B cell (primary cell): ENCODE measurements at regions not wholly inside any gene's neighbourhood (a gene's known extent, or its start where the extent isn't known, plus 50 kb on each side); places are given as distances from the start of the nearest gene placed in this dataset.

Source experiments
- ATAC-seq: fragments of 200-7000 bp; cut with Tn5 transposase; one replicate; pipeline ENCODE4 v1.10.0; 2021; ENCODE audit warnings: low read depth, mild to moderate bottlenecking, moderate number of reproducible peaks, moderate library complexity
- CTCF ChIA-PET: fragments of 350-600 bp; sonication (Branson Sonifier 250); formaldehyde crosslinking; loops from one replicate; lab custom pipeline; 2021; ENCODE audit warnings: antibody characterized with exemption, inconsistent platforms; lab: Charles Lee
- POLR2A ChIA-PET: fragments of 350-600 bp; sonication (Branson Sonifier 250); formaldehyde crosslinking; loops from one replicate; lab custom pipeline; 2021; ENCODE audit warnings: antibody characterized with exemption; lab: Charles Lee
- DNase-seq: peaks from one replicate; pipeline ENCODE4 v3.0.0; 2013
- H2AFZ ChIP-seq: 2 replicates; pipeline ENCODE4 v1.6.1; 2012; ENCODE audit warnings: mild to moderate bottlenecking, low read depth, low read length; ENCODE audit not compliant: insufficient read depth, poor library complexity, severe bottlenecking
- H3K27ac ChIP-seq, 2 donors: 1 replicate in 1 of 2; 2 replicates in 1 of 2; pipeline ENCODE4 v1.5.1; 2012 to 2013; ENCODE audit warnings: low read length in 2 of 2, mild to moderate bottlenecking in 2 of 2, moderate library complexity in 1 of 2
- H3K27me3 ChIP-seq, 4 experiments: fragments of 200-600 bp in 1 of 4; sonication (generic) in 1 of 4; replicated peaks in 1 of 4; 1 replicate in 2 of 4; 2 replicates in 2 of 4; pipeline versions ENCODE4 v1.6.1 to v1.7.0; 2013 to 2016; ENCODE audit warnings: low read length in 3 of 4, mild to moderate bottlenecking in 2 of 4, mixed read lengths in 1 of 4, moderate library complexity in 1 of 4; ENCODE audit not compliant: insufficient read depth in 4 of 4, control insufficient read depth in 3 of 4; ENCODE audit errors: control extremely low read depth in 1 of 4
- H3K36me3 ChIP-seq, 2 experiments: replicated peaks in 1 of 2; 1 replicate in 1 of 2; 2 replicates in 1 of 2; pipeline versions ENCODE4 v1.6.1 to v1.7.1; 2013; ENCODE audit warnings: low read length in 1 of 2; ENCODE audit not compliant: insufficient read depth in 2 of 2, control insufficient read depth in 1 of 2; ENCODE audit errors: control extremely low read depth in 1 of 2, extremely low read depth in 1 of 2
- H3K4me1 ChIP-seq, 2 donors: fragments of 200-600 bp in 1 of 2; sonication (generic) in 1 of 2; 1 replicate in 1 of 2; 2 replicates in 1 of 2; pipeline versions ENCODE4 v1.5.1 to v1.6.1; 2013 to 2017; ENCODE audit warnings: low read length in 2 of 2; ENCODE audit not compliant: control insufficient read depth in 2 of 2, insufficient read depth in 2 of 2
- H3K4me2 ChIP-seq: replicated peaks from 2 replicates; pipeline ENCODE3; 2012; ENCODE audit warnings: mild to moderate bottlenecking, low read depth, low read length; ENCODE audit not compliant: poor library complexity, severe bottlenecking
- H3K4me3 ChIP-seq, 5 experiments: fragments of 200-600 bp in 1 of 5; sonication (generic) in 1 of 5; 1 replicate in 3 of 5; 2 replicates in 2 of 5; pipeline versions ENCODE4 v1.5.1 to v1.7.0; 2011 to 2016; ENCODE audit warnings: low read length in 4 of 5, mild to moderate bottlenecking in 4 of 5, low read depth in 2 of 5, control low read depth in 1 of 5, moderate library complexity in 1 of 5; ENCODE audit not compliant: insufficient read depth in 1 of 5; ENCODE audit errors: control extremely low read depth in 1 of 5, extremely low read depth in 1 of 5
- H3K79me2 ChIP-seq: fragments of 200-600 bp; sonication (generic); one replicate; pipeline ENCODE4 v1.6.0; 2016; ENCODE audit warnings: low read length; ENCODE audit not compliant: control insufficient read depth, insufficient read depth
- H3K9ac ChIP-seq: fragments of 200-600 bp; sonication (generic); 2 replicates; pipeline ENCODE4 v1.6.1; 2017; ENCODE audit warnings: mild to moderate bottlenecking, low read length, moderate library complexity
- H3K9me3 ChIP-seq, 3 donors: one replicate each; pipeline versions ENCODE4 v1.6.1 to v1.7.1; 2013; ENCODE audit warnings: low read length in 2 of 3; ENCODE audit not compliant: control insufficient read depth in 2 of 3, insufficient read depth in 1 of 3; ENCODE audit errors: control extremely low read depth in 1 of 3
- H4K20me1 ChIP-seq: 2 replicates; pipeline ENCODE4 v1.6.0; 2012; ENCODE audit warnings: mild to moderate bottlenecking, low read length; ENCODE audit not compliant: insufficient read depth, control insufficient read depth, poor library complexity, severe bottlenecking
- H3K27ac Mint-ChIP-seq: one replicate; pipeline ENCODE4 v1.8.0; 2021; ENCODE audit warnings: mixed read lengths
- H3K27me3 Mint-ChIP-seq: one replicate; pipeline ENCODE4 v1.8.0; 2021; ENCODE audit warnings: mixed read lengths
- H3K4me1 Mint-ChIP-seq: one replicate; pipeline ENCODE4 v1.8.0; 2021; ENCODE audit warnings: mixed read lengths
- H3K4me3 Mint-ChIP-seq: one replicate; pipeline ENCODE4 v1.8.0; 2021; ENCODE audit warnings: mixed read lengths
- H3K9me3 Mint-ChIP-seq: one replicate; pipeline ENCODE4 v1.8.0; 2022; ENCODE audit warnings: mixed read lengths; ENCODE audit not compliant: insufficient read depth
- CTCF ChIP-seq: fragments of 200-600 bp; IDR thresholded peaks from one replicate; pipeline ENCODE4 v1.8.0; 2022; ENCODE audit warnings: antibody characterized with exemption, mild to moderate bottlenecking
- EZH2 ChIP-seq: IDR thresholded peaks from 2 replicates; pipeline ENCODE4 v1.6.1; 2012; ENCODE audit warnings: borderline replicate concordance, low read depth, mild to moderate bottlenecking, moderate library complexity, low read length; ENCODE audit not compliant: insufficient read depth, poor library complexity, severe bottlenecking
- WGBS: methylation state at CpG from one replicate; pipeline ENCODE4 v1.1.5; 2013; ENCODE audit warnings: missing lambda C conversion rate; ENCODE audit not compliant: insufficient coverage; 5-methylcytosine and 5-hydroxymethylcytosine counted together
- intact Hi-C: fragments of 100-400 bp; cut with micrococcal nuclease; formaldehyde crosslinking; loops from one replicate; pipeline ENCODE4 v1.10.0; 2022

GRCh38 chr10:60605476-60605875 lies 172.8 kb upstream of the CDK1 start:
- H2AFZ ChIP-seq, result no peak overlapping the region
- no peaks in the 10 kb centered on the region for H3K27me3 ChIP-seq
- no peaks in the 10 kb centered on the region for H4K20me1 ChIP-seq
- H3K4me3 ChIP-seq, result no peak overlapping the region
- no peak overlapping the region for H3K9ac ChIP-seq
- no peaks in the 10 kb centered on the region for H3K79me2 ChIP-seq
- CTCF ChIA-PET, result interaction anchor here (1.2 kb wide), 1 partner anchor 44 kb away, joined by 3 read pairs; no protein-coding TSS in a partner anchor
- Mint-ChIP-seq H3K9me3 (no peaks in the 10 kb centered on the region), H3K4me1 (no peaks in the 10 kb centered on the region), H3K4me3 (no peak overlapping the region), H3K27ac (no peak overlapping the region), H3K27me3 (no peaks in the 10 kb centered on the region)
- no peaks in the 10 kb centered on the region for H3K4me1 ChIP-seq
- no peaks in the 10 kb centered on the region for H3K9me3 ChIP-seq
- H3K36me3 ChIP-seq, result no peaks in the 10 kb centered on the region
- ATAC-seq, result no peak
- POLR2A ChIA-PET, result no interaction called here
- no peak for DNase-seq
- no peak overlapping the region for H3K27ac ChIP-seq
- H3K4me2 ChIP-seq, result no peak overlapping the region
- no peak for TF ChIP-seq EZH2
- TF ChIP-seq CTCF, result no peak
- intact Hi-C loops, result no loop called here

- H3K9ac ChIP-seq, result no peak overlapping the region
- WGBS, result no CpG with 5 or more reads among the region's 1 CpG
- DNase-seq (no peak), ATAC-seq (no peak)
- H3K4me2 ChIP-seq, result no peak overlapping the region
- H3K36me3 ChIP-seq, result no peaks in the 10 kb centered on the region
- TF ChIP-seq CTCF, result no peak
- no peak for TF ChIP-seq EZH2
- H3K27me3 Mint-ChIP-seq, result no peaks in the 10 kb centered on the region
- H4K20me1 ChIP-seq, result no peaks in the 10 kb centered on the region
- no peak overlapping the region for H3K4me3 ChIP-seq
- no peak overlapping the region for H3K4me3 Mint-ChIP-seq
- no peaks in the 10 kb centered on the region for H3K9me3 ChIP-seq
- no peaks in the 10 kb centered on the region for H3K4me1 Mint-ChIP-seq
- intact Hi-C loops, result no loop called here
- H3K27ac ChIP-seq, result no peak overlapping the region
- H3K79me2 ChIP-seq, result no peaks in the 10 kb centered on the region
- no peak overlapping the region for H2AFZ ChIP-seq
- no peak overlapping the region for H3K27ac Mint-ChIP-seq
- ChIA-PET POLR2A (no interaction called here), CTCF (interaction anchor here (1.2 kb wide), 1 partner anchor 366 kb away, joined by 5 read pairs; no protein-coding TSS in a partner anchor)
- no peaks in the 10 kb centered on the region for H3K9me3 Mint-ChIP-seq
- H3K27me3 ChIP-seq, result no peaks in the 10 kb centered on the region
- H3K4me1 ChIP-seq, result no peaks in the 10 kb centered on the region
These were observed 173.9 kb upstream of the CDK1 start for GRCh38 chr10:60604342-60604741.
